Lower leg skin (tissue), 4 donors: ENCODE measurements at regions not wholly inside any gene's neighbourhood (a gene's known extent, or its start where the extent isn't known, plus 50 kb on each side); places are given as distances from the start of the nearest gene placed in this dataset.

Experiments used
- DNase-seq, 2 donors: peaks; one replicate each; pipeline ENCODE4 v3.0.0-alpha.2; 2019; ENCODE audit warnings: low spot score in 2 of 2
- H3K4me3 ChIP-seq: fragments of 200-600 bp; sonication (generic); 2 replicates; pipeline ENCODE4 v1.5.1; 2017; ENCODE audit warnings: mild to moderate bottlenecking, low read depth; ENCODE audit not compliant: poor library complexity, severe bottlenecking
- CTCF ChIP-seq, 3 donors: fragments of 450-650 bp; IDR thresholded peaks; one replicate each; pipeline ENCODE4 v1.5.1; 2016; ENCODE audit warnings: antibody characterized with exemption in 3 of 3, mild to moderate bottlenecking in 3 of 3, moderate library complexity in 2 of 3
- POLR2A ChIP-seq, 2 donors: fragments of 450-650 bp; IDR thresholded peaks; one replicate each; pipeline ENCODE4 v1.6.1; 2016 to 2017; ENCODE audit warnings: antibody characterized with exemption in 2 of 2, mild to moderate bottlenecking in 1 of 2, moderate library complexity in 1 of 2
- WGBS, 2 donors: methylation state at CpG; one replicate each; pipeline ENCODE4 v1.1.5; 2018; 5-methylcytosine and 5-hydroxymethylcytosine counted together
- intact Hi-C: fragments of 100-400 bp; cut with DNase I; formaldehyde crosslinking; loops from one replicate; pipeline ENCODE4 v1.15.0; 2023; ENCODE audit warnings: low total_unique reads

- intact Hi-C loops: no loop called here
These were observed 269.4 kb upstream of the MVB12B start for GRCh38 chr9:126057121-126057825.

GRCh38 chr9:126058011-126058531 lies 268.6 kb upstream of the MVB12B start:
- intact Hi-C loops: no loop called here
- no peak for DNase-seq
- 37 to 42% methylated on average over 9 of the region's 9 CpGs for WGBS, 2 donors
- no peak overlapping the region for H3K4me3 ChIP-seq
- TF ChIP-seq CTCF (IDR thresholded peaks at IDR 0.05) (no peak), POLR2A (IDR thresholded peaks at IDR 0.05) (no peak)

More at GRCh38 chr9:126057121-126057825, 269.4 kb upstream of the MVB12B start:
- TF ChIP-seq CTCF (IDR thresholded peaks at IDR 0.05) (no peak), POLR2A (IDR thresholded peaks at IDR 0.05) (no peak)
- no peak overlapping the region for H3K4me3 ChIP-seq
- 78% methylated on average over 31 of the region's 31 CpGs for WGBS, 2 donors
- DNase-seq: no peak

GRCh38 chr9:126058591-126058990 lies 268.0 kb upstream of the MVB12B start:
- DNase-seq: no peak
- 83 to 85% methylated on average over 15 to 16 of the region's 16 CpGs for WGBS, 2 donors
- intact Hi-C loops: no loop called here
- H3K4me3 ChIP-seq: no peak overlapping the region
- TF ChIP-seq CTCF (IDR thresholded peaks at IDR 0.05): no peak
- no peak for TF ChIP-seq POLR2A (IDR thresholded peaks at IDR 0.05)

GRCh38 chr9:126061575-126061974 lies 265.1 kb upstream of the MVB12B start:
- WGBS, 2 donors: 67 to 73% methylated on average over 5 of the region's 5 CpGs
- intact Hi-C loops: no loop called here
- no peak for DNase-seq
- TF ChIP-seq CTCF (IDR thresholded peaks at IDR 0.05): no peak
- no peak for TF ChIP-seq POLR2A (IDR thresholded peaks at IDR 0.05)
- no peak overlapping the region for H3K4me3 ChIP-seq

GRCh38 chr9:126062158-126062886 lies 264.3 kb upstream of the MVB12B start:
- DNase-seq: no peak
- TF ChIP-seq CTCF (IDR thresholded peaks at IDR 0.05): no peak
- no peak for TF ChIP-seq POLR2A (IDR thresholded peaks at IDR 0.05)
- 83 to 84% methylated on average over 11 of the region's 11 CpGs for WGBS, 2 donors
- no peak overlapping the region for H3K4me3 ChIP-seq
- intact Hi-C loops: no loop called here
